ENCODE measurements at regions not wholly inside any gene's neighbourhood (a gene's known extent, or its start where the extent isn't known, plus 50 kb on each side); places are given as distances from the start of the nearest gene placed in this dataset.

DNA sequence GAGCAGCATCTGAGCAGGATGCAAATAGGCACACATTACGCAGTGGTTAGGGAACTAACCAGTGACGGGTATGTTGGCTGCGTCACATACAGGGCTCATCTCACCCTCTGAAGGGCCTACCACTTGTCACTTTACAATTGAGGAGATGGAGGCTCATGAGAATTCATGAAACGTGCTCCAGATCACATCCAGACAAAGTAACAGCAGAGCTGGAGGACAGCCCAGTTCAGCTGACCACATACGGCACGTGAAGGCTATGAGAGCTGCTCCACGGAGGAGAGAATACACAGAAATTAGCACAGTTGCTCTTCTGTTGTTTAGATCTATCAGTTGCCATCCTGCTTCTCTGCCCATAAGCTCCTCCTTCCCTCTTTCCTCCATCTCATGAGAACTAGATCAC is 78.4 kb downstream of the FAM9B start:
- no peak for DNase-seq
- 67 to 71% (median 69%) methylated on average over 7 of the region's 7 CpGs for WGBS, 4 donors
- intact Hi-C loops (cut with DNase I): no loop called here
- Histone ChIP-seq H3K36me3 (no peaks in the 10 kb centered on the region), H3K9me3 (no peaks in the 10 kb centered on the region), H3K4me1 (no peaks in the 10 kb centered on the region), H3K27me3 (peaks cover 0 to 75% (median 0%) of the 10 kb centered on the region in 9 donors), H3K27ac (no peak overlapping the region), H3K4me3 (no peak overlapping the region)
- ATAC-seq: no peak
- TF ChIP-seq, protein P1, sequence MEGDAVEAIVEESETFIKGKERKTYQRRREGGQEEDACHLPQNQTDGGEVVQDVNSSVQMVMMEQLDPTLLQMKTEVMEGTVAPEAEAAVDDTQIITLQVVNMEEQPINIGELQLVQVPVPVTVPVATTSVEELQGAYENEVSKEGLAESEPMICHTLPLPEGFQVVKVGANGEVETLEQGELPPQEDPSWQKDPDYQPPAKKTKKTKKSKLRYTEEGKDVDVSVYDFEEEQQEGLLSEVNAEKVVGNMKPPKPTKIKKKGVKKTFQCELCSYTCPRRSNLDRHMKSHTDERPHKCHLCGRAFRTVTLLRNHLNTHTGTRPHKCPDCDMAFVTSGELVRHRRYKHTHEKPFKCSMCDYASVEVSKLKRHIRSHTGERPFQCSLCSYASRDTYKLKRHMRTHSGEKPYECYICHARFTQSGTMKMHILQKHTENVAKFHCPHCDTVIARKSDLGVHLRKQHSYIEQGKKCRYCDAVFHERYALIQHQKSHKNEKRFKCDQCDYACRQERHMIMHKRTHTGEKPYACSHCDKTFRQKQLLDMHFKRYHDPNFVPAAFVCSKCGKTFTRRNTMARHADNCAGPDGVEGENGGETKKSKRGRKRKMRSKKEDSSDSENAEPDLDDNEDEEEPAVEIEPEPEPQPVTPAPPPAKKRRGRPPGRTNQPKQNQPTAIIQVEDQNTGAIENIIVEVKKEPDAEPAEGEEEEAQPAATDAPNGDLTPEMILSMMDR (IDR thresholded peaks at IDR 0.05): no peak
- no peak for TF ChIP-seq POLR2A (IDR thresholded peaks at IDR 0.05)

DNA sequence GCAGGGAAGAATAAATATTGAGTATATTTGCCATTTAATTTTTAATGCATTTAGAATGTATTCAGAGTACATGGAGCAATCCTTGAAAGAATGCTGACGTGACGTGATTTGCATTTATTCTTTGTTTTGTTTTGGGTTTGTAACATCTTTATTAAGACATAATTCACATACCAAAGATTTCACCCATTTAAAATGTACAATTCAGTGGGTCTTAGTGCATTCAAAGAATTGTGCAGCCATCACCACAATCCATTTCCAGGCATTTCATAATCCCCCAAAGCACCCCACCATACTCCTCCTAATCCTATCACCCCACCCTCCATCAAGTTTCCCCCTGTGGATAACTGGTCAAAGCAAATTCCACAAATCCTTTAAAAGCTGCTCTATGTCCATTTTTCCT is 87.4 kb downstream of the FAM9B start:
- Histone ChIP-seq H3K36me3 (no peaks in the 10 kb centered on the region), H3K4me3 (no peak overlapping the region), H3K4me1 (no peaks in the 10 kb centered on the region), H3K9me3 (no peaks in the 10 kb centered on the region), H3K27ac (no peak overlapping the region), H3K27me3 (peaks cover 0 to 36% (median 0%) of the 10 kb centered on the region in 9 donors)
- 82 to 88% (median 85%) methylated on average over 2 of the region's 2 CpGs for WGBS, 4 donors
- intact Hi-C loops (cut with DNase I): no loop called here
- TF ChIP-seq POLR2A (IDR thresholded peaks at IDR 0.05): no peak
- TF ChIP-seq, protein P1 (IDR thresholded peaks at IDR 0.05): no peak
- ATAC-seq (no peak), DNase-seq (no peak)

DNA sequence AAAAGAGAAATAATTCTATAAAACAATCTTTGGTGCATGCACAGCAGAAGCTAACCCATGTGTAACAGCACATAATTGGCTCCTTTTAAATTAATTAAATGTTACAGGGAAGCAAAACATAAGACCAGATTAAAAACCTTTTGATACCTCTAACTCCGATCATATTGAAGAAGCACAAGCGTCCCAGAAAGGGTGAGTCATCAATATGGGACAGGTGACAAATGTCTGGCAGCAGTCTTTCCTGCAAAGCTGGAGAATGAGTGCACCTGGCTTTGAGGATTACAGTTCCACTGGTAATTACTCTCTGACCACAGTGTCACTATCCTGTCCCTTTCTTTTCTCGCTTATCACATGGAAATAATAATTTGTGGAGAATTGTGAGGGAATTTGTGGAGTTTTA is 94.6 kb downstream of the FAM9B start:
- peaks cover 0 to 5% (median 0%) of the 10 kb centered on the region in 12 donors for H3K9me3 ChIP-seq
- no peak overlapping the region for H3K4me3 ChIP-seq
- no peak for DNase-seq
- no peaks in the 10 kb centered on the region for H3K36me3 ChIP-seq
- TF ChIP-seq, protein P1 (IDR thresholded peaks at IDR 0.05): no peak
- no peak for TF ChIP-seq POLR2A (IDR thresholded peaks at IDR 0.05)
- no peak for ATAC-seq
- intact Hi-C loops (cut with DNase I): no loop called here
- peaks cover 0 to 3% (median 0%) of the 10 kb centered on the region in 9 donors for H3K27me3 ChIP-seq
- 64 to 84% (median 79%) methylated on average over 3 of the region's 3 CpGs for WGBS, 4 donors
- no peaks in the 10 kb centered on the region for H3K4me1 ChIP-seq
- no peak overlapping the region for H3K27ac ChIP-seq

DNA sequence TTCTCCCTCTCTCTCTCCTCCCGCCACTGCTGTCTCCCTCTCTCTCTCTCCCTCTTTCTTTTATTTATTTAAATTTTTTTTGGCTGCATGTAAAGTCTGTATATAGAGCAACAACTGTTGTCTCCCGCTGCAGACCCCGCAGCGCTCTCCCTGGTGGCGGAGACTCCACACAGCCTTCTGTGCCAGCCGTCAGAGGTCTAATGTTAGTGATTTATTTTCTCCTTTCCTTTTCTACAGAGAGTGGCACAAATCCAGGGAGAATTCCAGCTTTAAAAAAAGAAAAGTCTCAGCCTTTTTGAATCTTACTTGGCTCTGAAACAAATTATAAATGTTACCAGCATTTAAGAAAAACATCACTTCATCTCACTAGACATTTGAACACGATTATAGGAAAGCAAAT is 106.2 kb downstream of the FAM9B start:
- H3K4me1 ChIP-seq: no peaks in the 10 kb centered on the region
- no peaks in the 10 kb centered on the region for H3K9me3 ChIP-seq
- H3K27ac ChIP-seq: no peak overlapping the region
- ATAC-seq (no peak), DNase-seq (no peak)
- no peak overlapping the region for H3K4me3 ChIP-seq
- intact Hi-C loops (cut with DNase I): no loop called here
- H3K36me3 ChIP-seq: no peaks in the 10 kb centered on the region
- H3K27me3 ChIP-seq: peaks cover 0 to 10% (median 0%) of the 10 kb centered on the region in 9 donors
- WGBS, 4 donors: 64 to 81% (median 69%) methylated on average over 7 of the region's 7 CpGs
- TF ChIP-seq POLR2A (IDR thresholded peaks at IDR 0.05): no peak
- TF ChIP-seq, protein P1 (IDR thresholded peaks at IDR 0.05): no peak
